Endothelial cell of umbilical vein (primary cell): ENCODE measurements at regions not wholly inside any gene's neighbourhood (a gene's known extent, or its start where the extent isn't known, plus 50 kb on each side); places are given as distances from the start of the nearest gene placed in this dataset.

Experiments used
- BruUV-seq: library from RNA; stranded (reverse); fragments of 400-500 nt; replicated peaks from 2 replicates; lab custom pipeline; 2021; lab: Mats Ljungman, UMichigan
- CTCF ChIA-PET: fragments of 300-600, 350-600 bp; sonication (Branson Sonifier 250); formaldehyde crosslinking; loops from one replicate; lab custom pipeline; 2021; ENCODE audit warnings: antibody characterized with exemption, inconsistent platforms; lab: Charles Lee
- POLR2A ChIA-PET: fragments of 300-600, 350-600 bp; sonication (Branson Sonifier 250); formaldehyde crosslinking; loops from one replicate; lab custom pipeline; 2021; ENCODE audit warnings: antibody characterized with exemption, inconsistent platforms; lab: Charles Lee
- DNase-seq: peaks from one replicate; pipeline ENCODE4 v3.0.0-alpha.2; 2011; ENCODE audit warnings: low read depth, low spot score
- FAIRE-seq: peaks from 2 replicates; lab custom pipeline; 2011; peaks lifted over from hg19 to GRCh38; lab: Jason Lieb, UNC
- H2AFZ ChIP-seq: 2 replicates; pipeline ENCODE4 v1.6.0; 2012; ENCODE audit warnings: low read depth, low read length, control low read depth, inconsistent platforms
- H3K27ac ChIP-seq: 2 replicates; pipeline ENCODE4 v1.5.1; 2011; ENCODE audit warnings: low read depth, mild to moderate bottlenecking, control low read depth, low read length, moderate library complexity; ENCODE audit not compliant: insufficient read depth
- H3K27me3 ChIP-seq, 2 experiments: 2 replicates each; pipeline versions ENCODE4 v1.6.0 to v1.6.1; 2011; ENCODE audit warnings: low read length in 2 of 2, mixed read lengths in 1 of 2; ENCODE audit not compliant: control insufficient read depth in 2 of 2, insufficient read depth in 2 of 2
- H3K36me3 ChIP-seq, 2 experiments: 2 replicates in 1 of 2; 3 replicates in 1 of 2; pipeline ENCODE4 v1.5.1; 2011; ENCODE audit warnings: low read length in 2 of 2, mild to moderate bottlenecking in 1 of 2, moderate library complexity in 1 of 2; ENCODE audit not compliant: control insufficient read depth in 2 of 2, insufficient read depth in 2 of 2; ENCODE audit errors: extremely low read depth in 1 of 2
- H3K4me1 ChIP-seq: 3 replicates; pipeline ENCODE4 v1.5.1; 2011; ENCODE audit warnings: mild to moderate bottlenecking, low read length; ENCODE audit not compliant: control insufficient read depth, insufficient read depth; ENCODE audit errors: extremely low read depth
- H3K4me2 ChIP-seq: 2 replicates; pipeline ENCODE4 v1.6.1; 2011; ENCODE audit warnings: low read length, control low read depth, mixed read lengths; ENCODE audit not compliant: insufficient read depth
- H3K4me3 ChIP-seq, 3 experiments: fragments of 200-600 bp in 1 of 3; sonication (generic), shearing (Covaris generic) in 1 of 3; replicated peaks in 1 of 3; 2 replicates each; pipeline ENCODE4 v1.5.1; 2011 to 2016; ENCODE audit warnings: control low read depth in 3 of 3, low read length in 3 of 3, mild to moderate bottlenecking in 2 of 3, inconsistent platforms in 1 of 3, low read depth in 1 of 3, moderate library complexity in 1 of 3; ENCODE audit not compliant: insufficient read depth in 1 of 3
- H3K79me2 ChIP-seq: 2 replicates; pipeline ENCODE4 v1.6.0; 2012; ENCODE audit warnings: low read length, inconsistent platforms; ENCODE audit not compliant: control insufficient read depth, insufficient read depth
- H3K9ac ChIP-seq: replicated peaks from 2 replicates; pipeline ENCODE3; 2011; ENCODE audit warnings: low read length, control low read depth; ENCODE audit not compliant: insufficient read depth; ENCODE audit errors: extremely low read depth
- H3K9me1 ChIP-seq: replicated peaks from 3 replicates; pipeline ENCODE4 v1.6.0; 2011; ENCODE audit warnings: mild to moderate bottlenecking, low read length; ENCODE audit not compliant: control insufficient read depth, insufficient read depth; ENCODE audit errors: extremely low read depth
- H3K9me3 ChIP-seq: replicated peaks from 2 replicates; pipeline ENCODE4 v1.5.1; 2012; ENCODE audit warnings: low read length, inconsistent platforms; ENCODE audit not compliant: control insufficient read depth, insufficient read depth
- H4K20me1 ChIP-seq: replicated peaks from 2 replicates; pipeline ENCODE3; 2011; ENCODE audit warnings: mild to moderate bottlenecking, low read length; ENCODE audit not compliant: control insufficient read depth, insufficient read depth; ENCODE audit errors: extremely low read depth
- CTCF ChIP-seq, 2 donors: IDR thresholded peaks; 1 replicate in 1 of 2; 2 replicates in 1 of 2; pipeline ENCODE4 v1.5.1; 2011; ENCODE audit warnings: low read length in 2 of 2, mild to moderate bottlenecking in 2 of 2, moderate library complexity in 2 of 2, control low read depth in 1 of 2, inconsistent platforms in 1 of 2, low read depth in 1 of 2; ENCODE audit not compliant: insufficient read depth in 1 of 2; ENCODE audit errors: extremely low read depth in 1 of 2
- EZH2 ChIP-seq: IDR thresholded peaks from 2 replicates; pipeline ENCODE4 v1.6.1; 2012; ENCODE audit warnings: borderline replicate concordance, low read depth, mild to moderate bottlenecking, moderate library complexity, low read length, inconsistent platforms; ENCODE audit not compliant: severe bottlenecking
- FOS ChIP-seq: IDR thresholded peaks from 2 replicates; pipeline ENCODE4 v1.6.1; 2011; ENCODE audit warnings: mild to moderate bottlenecking, low read length, moderate library complexity, borderline replicate concordance; ENCODE audit not compliant: insufficient read depth
- GATA2 ChIP-seq: IDR thresholded peaks from 2 replicates; pipeline ENCODE4 v1.7.0; 2011; ENCODE audit warnings: low read depth, mild to moderate bottlenecking, moderate library complexity, mixed read lengths, low read length; ENCODE audit not compliant: insufficient read length, insufficient read depth
- JUN ChIP-seq: IDR thresholded peaks from 2 replicates; pipeline ENCODE4 v1.6.1; 2011; ENCODE audit warnings: borderline replicate concordance, low read depth; ENCODE audit not compliant: insufficient read length, insufficient read depth
- MAX ChIP-seq: IDR thresholded peaks from 2 replicates; pipeline ENCODE4 v1.6.1; 2011; ENCODE audit not compliant: insufficient read depth, insufficient read length
- MYC ChIP-seq: IDR thresholded peaks from one replicate; pipeline ENCODE4 v1.6.1; 2011; ENCODE audit warnings: mild to moderate bottlenecking, low read depth, low read length
- POLR2A ChIP-seq: IDR thresholded peaks from 2 replicates; pipeline ENCODE4 v1.6.1; 2012; ENCODE audit warnings: low read depth, mild to moderate bottlenecking, control low read depth, low read length
- POLR2AphosphoS5 ChIP-seq: IDR thresholded peaks from 2 replicates; pipeline ENCODE4 v1.6.1; 2012; ENCODE audit warnings: low read depth, mild to moderate bottlenecking, control low read depth, low read length, moderate library complexity; ENCODE audit not compliant: insufficient read depth
- dilution Hi-C: fragments of 300-500 bp; cut with MboI; formaldehyde crosslinking; loops from one replicate; pipeline ENCODE4 v1.15.0; 2019; ENCODE audit warnings: low sequenced_read_pairs; ENCODE audit not compliant: extremely low pct_ligation_motif_present
- intact Hi-C: fragments of 100-400 bp; cut with micrococcal nuclease; formaldehyde crosslinking; loops from one replicate; pipeline ENCODE4 v1.10.0; 2022

GRCh38 chr7:97405835-97406234, 288.3 kb downstream of the SDHAF3 start:
- Histone ChIP-seq H3K79me2 (no peaks in the 10 kb centered on the region), H3K9me1 (no peaks in the 10 kb centered on the region), H3K4me3 (no peak overlapping the region), H3K9ac (no peak overlapping the region), H3K27ac (no peak overlapping the region), H2AFZ (no peak overlapping the region), H3K4me1 (no peaks in the 10 kb centered on the region), H3K9me3 (peaks cover 2% of the 10 kb centered on the region), H3K4me2 (no peak overlapping the region), H3K27me3 (no peaks in the 10 kb centered on the region), H3K36me3 (no peaks in the 10 kb centered on the region), H4K20me1 (no peaks in the 10 kb centered on the region)
- TF ChIP-seq POLR2AphosphoS5 (no peak), GATA2 (no peak), JUN (no peak), FOS (no peak), EZH2 (no peak), MAX (no peak), MYC (no peak), POLR2A (no peak), CTCF (IDR thresholded peaks at IDR 0.05; ENCODE audit: extremely low read depth in 1 of 2, insufficient read depth in 1 of 2, low read depth in 1 of 2, low read length in 2 of 2) (no peak)
- POLR2A ChIA-PET = no interaction called here
- intact Hi-C loops = no loop called here
- CTCF ChIA-PET = no interaction called here
- FAIRE-seq = no peak
- DNase-seq = no peak
- BruUV-seq = no TSS peak
- dilution Hi-C loops = no loop called here
